ENCODE measurements at regions not wholly inside any gene's neighbourhood (a gene's known extent, or its start where the extent isn't known, plus 50 kb on each side); places are given as distances from the start of the nearest gene placed in this dataset.

GRCh38 chr13:105432438-105432837 lies 1103.0 kb downstream of the EFNB2 start:
- Histone ChIP-seq H3K4me2 (no peak overlapping the region), H3K9me3 (ENCODE audit: low read depth) (no peaks in the 10 kb centered on the region), H2AFZ (no peak overlapping the region), H3K36me3 (replicated peaks; ENCODE audit: insufficient read depth, low read depth) (no peaks in the 10 kb centered on the region), H3K79me2 (no peaks in the 10 kb centered on the region), H3K27ac (no peak overlapping the region), H3K4me1 (ENCODE audit: insufficient read depth) (no peaks in the 10 kb centered on the region), H3K9me2 (replicated peaks; ENCODE audit: insufficient read depth) (no peaks in the 10 kb centered on the region), H3K4me3 (no peak overlapping the region), H3K27me3 (no peaks in the 10 kb centered on the region), H4K20me1 (ENCODE audit: insufficient read depth, poor library complexity, severe bottlenecking) (no peaks in the 10 kb centered on the region)
- DNase-seq (ENCODE audit: low spot score), result no peak
- TF ChIP-seq EZH2phosphoT487 (IDR thresholded peaks at IDR 0.05; ENCODE audit: low read depth, severe bottlenecking, unreplicated experiment) (no peak), EZH2 (IDR thresholded peaks at IDR 0.05; ENCODE audit: borderline replicate concordance) (no peak), CTCF (IDR thresholded peaks at IDR 0.05; ENCODE audit: poor library complexity) (no peak)
- 79% methylated on average over 2 of the region's 2 CpGs for WGBS (ENCODE audit: low lambda C conversion rate, missing lambda C conversion rate)

GRCh38 chr13:105428811-105429210 lies 1106.7 kb downstream of the EFNB2 start:
- no peak overlapping the region for H3K4me2 ChIP-seq
- no peaks in the 10 kb centered on the region for H3K9me2 ChIP-seq (replicated peaks; ENCODE audit: insufficient read depth)
- DNase-seq (ENCODE audit: low spot score), result no peak
- no peaks in the 10 kb centered on the region for H4K20me1 ChIP-seq (ENCODE audit: insufficient read depth, poor library complexity, severe bottlenecking)
- H3K4me3 ChIP-seq, result no peak overlapping the region
- no peak overlapping the region for H2AFZ ChIP-seq
- H3K27me3 ChIP-seq, result no peaks in the 10 kb centered on the region
- no peak for TF ChIP-seq CTCF (IDR thresholded peaks at IDR 0.05; ENCODE audit: poor library complexity)
- H3K4me1 ChIP-seq (ENCODE audit: insufficient read depth), result no peaks in the 10 kb centered on the region
- H3K9me3 ChIP-seq (ENCODE audit: low read depth), result no peaks in the 10 kb centered on the region
- H3K79me2 ChIP-seq, result no peaks in the 10 kb centered on the region
- H3K27ac ChIP-seq, result no peak overlapping the region
- H3K36me3 ChIP-seq (replicated peaks; ENCODE audit: insufficient read depth, low read depth), result no peaks in the 10 kb centered on the region
- 75% methylated on average over 2 of the region's 2 CpGs for WGBS (ENCODE audit: low lambda C conversion rate, missing lambda C conversion rate)

- H3K27me3 ChIP-seq, result no peaks in the 10 kb centered on the region
- H2AFZ ChIP-seq, result no peak overlapping the region
- DNase-seq (ENCODE audit: low spot score), result no peak
- H3K79me2 ChIP-seq, result no peaks in the 10 kb centered on the region
- no peak overlapping the region for H3K27ac ChIP-seq
- H3K4me1 ChIP-seq (ENCODE audit: insufficient read depth), result no peaks in the 10 kb centered on the region
- no peak overlapping the region for H3K4me2 ChIP-seq
- TF ChIP-seq EZH2 (IDR thresholded peaks at IDR 0.05; ENCODE audit: borderline replicate concordance) (no peak), EZH2phosphoT487 (IDR thresholded peaks at IDR 0.05; ENCODE audit: low read depth, severe bottlenecking, unreplicated experiment) (no peak), CTCF (IDR thresholded peaks at IDR 0.05; ENCODE audit: poor library complexity) (no peak)
- no peaks in the 10 kb centered on the region for H3K36me3 ChIP-seq (replicated peaks; ENCODE audit: insufficient read depth, low read depth)
- no peaks in the 10 kb centered on the region for H3K9me2 ChIP-seq (replicated peaks; ENCODE audit: insufficient read depth)
- H3K4me3 ChIP-seq, result no peak overlapping the region
- no peaks in the 10 kb centered on the region for H4K20me1 ChIP-seq (ENCODE audit: insufficient read depth, poor library complexity, severe bottlenecking)
- no peaks in the 10 kb centered on the region for H3K9me3 ChIP-seq (ENCODE audit: low read depth)
- WGBS (ENCODE audit: low lambda C conversion rate, missing lambda C conversion rate), result 75% methylated on average over 5 of the region's 5 CpGs
These were observed 1109.0 kb downstream of the EFNB2 start for GRCh38 chr13:105426441-105426840.

- H3K79me2 ChIP-seq, result no peaks in the 10 kb centered on the region
- no peak overlapping the region for H2AFZ ChIP-seq
- H3K4me2 ChIP-seq, result no peak overlapping the region
- H3K27me3 ChIP-seq, result no peaks in the 10 kb centered on the region
- no peaks in the 10 kb centered on the region for H3K4me1 ChIP-seq (ENCODE audit: insufficient read depth)
- H3K27ac ChIP-seq, result no peak overlapping the region
- no peaks in the 10 kb centered on the region for H3K9me2 ChIP-seq (replicated peaks; ENCODE audit: insufficient read depth)
- DNase-seq (ENCODE audit: low spot score), result no peak
- no peaks in the 10 kb centered on the region for H4K20me1 ChIP-seq (ENCODE audit: insufficient read depth, poor library complexity, severe bottlenecking)
- no peaks in the 10 kb centered on the region for H3K36me3 ChIP-seq (replicated peaks; ENCODE audit: insufficient read depth, low read depth)
- no peaks in the 10 kb centered on the region for H3K9me3 ChIP-seq (ENCODE audit: low read depth)
- WGBS (ENCODE audit: low lambda C conversion rate, missing lambda C conversion rate), result 92% methylated on average over 1 of the region's 1 CpG
- TF ChIP-seq CTCF (IDR thresholded peaks at IDR 0.05; ENCODE audit: poor library complexity) (no peak), EZH2phosphoT487 (IDR thresholded peaks at IDR 0.05; ENCODE audit: low read depth, severe bottlenecking, unreplicated experiment) (no peak), EZH2 (IDR thresholded peaks at IDR 0.05; ENCODE audit: borderline replicate concordance) (no peak)
- H3K4me3 ChIP-seq, result no peak overlapping the region
These were observed 1120.8 kb downstream of the EFNB2 start for GRCh38 chr13:105414639-105415038.

All from hepatocyte (in vitro differentiated cells).